HG03342 (cell line): ENCODE measurements at regions not wholly inside any gene's neighbourhood (a gene's known extent, or its start where the extent isn't known, plus 50 kb on each side); places are given as distances from the start of the nearest gene placed in this dataset.

Experiments used
- ATAC-seq: cut with Tn5 transposase; IDR thresholded peaks from one replicate; pipeline ENCODE4 v1.9.1; 2021; ENCODE audit warnings: mild to moderate bottlenecking, moderate library complexity; ENCODE audit not compliant: unreplicated experiment

GRCh38 chr1:82560566-82560965 is 759.8 kb downstream of the ADGRL2 start:
- ATAC-seq = no peak

GRCh38 chr1:82555501-82555900 is 754.8 kb downstream of the ADGRL2 start:
- ATAC-seq = no peak

- ATAC-seq = no peak
Measured at GRCh38 chr1:82549841-82550240, 749.1 kb downstream of the ADGRL2 start.

- no peak for ATAC-seq
Measured at GRCh38 chr1:82542766-82543165, 742.0 kb downstream of the ADGRL2 start.

- no peak for ATAC-seq
Measured at GRCh38 chr1:82542141-82542540, 741.4 kb downstream of the ADGRL2 start.

GRCh38 chr1:82540006-82540405 is 739.3 kb downstream of the ADGRL2 start:
- ATAC-seq = no peak

GRCh38 chr1:82538876-82539275 is 738.1 kb downstream of the ADGRL2 start:
- no peak for ATAC-seq

- ATAC-seq = no peak
Measured at GRCh38 chr1:82534996-82535395, 734.3 kb downstream of the ADGRL2 start.

- ATAC-seq = no peak
Measured at GRCh38 chr1:82525378-82525777, 724.6 kb downstream of the ADGRL2 start.

- no peak for ATAC-seq
Measured at GRCh38 chr1:82520611-82521010, 719.9 kb downstream of the ADGRL2 start.

GRCh38 chr1:82517586-82517985 is 716.9 kb downstream of the ADGRL2 start:
- ATAC-seq = no peak

GRCh38 chr1:82515650-82516049 is 714.9 kb downstream of the ADGRL2 start:
- ATAC-seq = no peak

- ATAC-seq = no peak
Measured at GRCh38 chr1:82511441-82511840, 710.7 kb downstream of the ADGRL2 start.

GRCh38 chr1:82510431-82510830 is 709.7 kb downstream of the ADGRL2 start:
- no peak for ATAC-seq

- no peak for ATAC-seq
Measured at GRCh38 chr1:82507011-82507410, 706.3 kb downstream of the ADGRL2 start.

- ATAC-seq = no peak
Measured at GRCh38 chr1:82503822-82504221, 703.1 kb downstream of the ADGRL2 start.

GRCh38 chr1:82499022-82499421 is 698.3 kb downstream of the ADGRL2 start:
- ATAC-seq = no peak

GRCh38 chr1:82494117-82494516 is 693.4 kb downstream of the ADGRL2 start:
- ATAC-seq = no peak

- ATAC-seq = no peak
Measured at GRCh38 chr1:82492159-82492558, 691.4 kb downstream of the ADGRL2 start.

- ATAC-seq = no peak
Measured at GRCh38 chr1:82491301-82492048, 690.7 kb downstream of the ADGRL2 start.

GRCh38 chr1:82487778-82488177 is 687.0 kb downstream of the ADGRL2 start:
- no peak for ATAC-seq

GRCh38 chr1:82486969-82487368 is 686.2 kb downstream of the ADGRL2 start:
- ATAC-seq = no peak

- no peak for ATAC-seq
Measured at GRCh38 chr1:82486468-82486867, 685.7 kb downstream of the ADGRL2 start.
